Left colon (tissue), 2 donors: ENCODE measurements at regions not wholly inside any gene's neighbourhood (a gene's known extent, or its start where the extent isn't known, plus 50 kb on each side); places are given as distances from the start of the nearest gene placed in this dataset.

Source experiments
- ATAC-seq: fragments of 200-7000 bp; cut with Tn5 transposase; one replicate; pipeline ENCODE4 v1.9.1; 2020; ENCODE audit warnings: mild to moderate bottlenecking, moderate library complexity
- DNase-seq, 2 donors: peaks; one replicate each; pipeline ENCODE4 v3.0.0-alpha.2; 2020
- intact Hi-C, 2 donors: fragments of 100-400 bp; cut with DNase I in 1 of 2; cut with micrococcal nuclease in 1 of 2; formaldehyde crosslinking; loops; one replicate each; pipeline versions ENCODE4 v1.11.2 to v1.14.0; 2022; cut with DNase I, micrococcal nuclease
- donor health status: DM: no; HTN: no; CAD: no.
- donor health status: DM: yes; HTN: yes; CAD: no.

GRCh38 chr5:4216142-4216541, 620.5 kb downstream of the IRX1 start:
- intact Hi-C loops = no loop called here
- no peak for DNase-seq
- no peak for ATAC-seq

GRCh38 chr5:4220016-4220415, 624.4 kb downstream of the IRX1 start:
- intact Hi-C loops = no loop called here
- ATAC-seq (no peak), DNase-seq (no peak)

DNA sequence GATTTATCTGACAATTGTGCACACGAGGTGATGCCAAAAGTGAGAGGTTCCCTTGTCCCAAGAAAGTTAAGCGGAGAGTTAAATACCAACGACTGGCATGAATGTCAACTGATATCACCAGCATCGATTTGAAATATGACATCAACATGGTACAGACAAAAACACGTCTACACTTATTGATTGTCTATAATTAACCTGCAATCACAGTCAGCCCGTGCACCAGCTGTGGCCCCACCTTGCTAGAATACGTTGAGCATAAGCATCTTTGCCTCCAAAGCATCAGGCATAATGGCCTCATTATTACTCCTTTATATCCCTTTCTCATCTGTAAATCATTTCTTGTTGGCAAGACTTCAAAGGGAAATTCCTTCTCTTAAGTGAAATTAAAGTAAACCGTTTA, 625.4 kb downstream of the IRX1 start:
- intact Hi-C loops = no loop called here
- no peak for ATAC-seq

GRCh38 chr5:4222147-4222546, 626.5 kb downstream of the IRX1 start:
- DNase-seq (no peak), ATAC-seq (no peak)
- intact Hi-C loops = no loop called here

More for the DNA sequence above, 625.4 kb downstream of the IRX1 start:
- no peak for DNase-seq

GRCh38 chr5:4222821-4223220, 627.2 kb downstream of the IRX1 start:
- intact Hi-C loops = no loop called here
- DNase-seq = no peak
- no peak for ATAC-seq

DNA sequence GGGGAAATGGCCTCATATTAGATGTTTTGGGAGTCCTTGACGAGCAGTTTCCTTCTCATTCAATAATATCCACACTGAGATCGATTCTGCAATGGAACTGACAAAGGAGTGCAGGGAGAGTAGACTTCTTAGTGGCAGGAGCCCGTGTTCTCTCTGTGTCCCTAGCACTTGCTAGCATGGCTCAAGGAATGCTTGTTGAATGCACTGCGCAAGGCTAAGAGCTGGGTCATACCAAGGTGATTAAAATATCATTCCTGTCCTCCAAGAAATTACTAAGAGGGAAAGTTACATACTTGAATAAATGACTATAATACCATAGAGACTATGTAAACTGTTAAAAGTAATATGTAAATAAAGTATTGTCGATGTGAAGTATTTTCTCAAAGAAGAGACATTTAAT, 630.1 kb downstream of the IRX1 start:
- DNase-seq = no peak
- ATAC-seq = no peak
- intact Hi-C loops = no loop called here

DNA sequence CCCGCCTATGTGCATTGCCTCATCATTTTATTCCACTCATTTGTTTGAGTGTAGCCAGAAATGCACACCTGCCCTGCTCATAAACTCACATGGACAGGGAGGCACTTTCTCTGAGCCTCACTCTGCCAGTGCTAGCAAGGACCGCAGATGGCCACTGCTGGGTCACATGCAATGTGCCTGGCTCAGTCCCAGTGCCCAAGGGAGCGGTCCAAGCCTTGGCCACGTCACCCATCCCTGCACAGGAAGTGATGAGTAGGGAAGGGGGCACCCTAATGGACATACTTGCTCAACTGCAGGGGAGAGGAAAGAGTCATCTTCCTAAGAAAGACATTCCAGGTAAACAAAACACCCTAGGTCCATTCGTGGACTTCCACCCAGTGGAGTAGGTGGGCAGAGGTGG, 630.9 kb downstream of the IRX1 start:
- intact Hi-C loops = no loop called here
- DNase-seq = no peak
- no peak for ATAC-seq

- DNase-seq (no peak), ATAC-seq (no peak)
- intact Hi-C loops = no loop called here
Observed at GRCh38 chr5:4228708-4229107, 633.1 kb downstream of the IRX1 start.

- DNase-seq (no peak), ATAC-seq (no peak)
- intact Hi-C loops = no loop called here
Observed at GRCh38 chr5:4229414-4230292, 634.0 kb downstream of the IRX1 start.

DNA sequence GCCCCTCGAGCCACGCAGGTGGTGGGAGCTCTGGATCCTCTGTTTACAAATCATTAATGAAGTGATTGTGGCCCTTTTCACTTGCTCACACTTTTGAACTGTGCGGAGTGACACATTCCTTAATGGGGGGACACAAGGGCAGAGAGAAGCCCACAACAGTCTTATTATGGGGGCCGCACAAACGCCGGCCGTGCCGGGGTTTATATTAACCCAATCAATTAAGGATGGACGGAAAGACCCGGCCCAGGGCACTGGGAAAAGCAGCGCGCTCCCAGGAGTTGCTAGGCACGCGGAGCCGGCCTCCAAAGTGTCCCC, 634.8 kb downstream of the IRX1 start:
- intact Hi-C loops = no loop called here
- no peak for DNase-seq
- ATAC-seq = no peak

- ATAC-seq (no peak), DNase-seq (no peak)
- intact Hi-C loops = no loop called here
Observed at GRCh38 chr5:4230786-4231641, 635.4 kb downstream of the IRX1 start.

DNA sequence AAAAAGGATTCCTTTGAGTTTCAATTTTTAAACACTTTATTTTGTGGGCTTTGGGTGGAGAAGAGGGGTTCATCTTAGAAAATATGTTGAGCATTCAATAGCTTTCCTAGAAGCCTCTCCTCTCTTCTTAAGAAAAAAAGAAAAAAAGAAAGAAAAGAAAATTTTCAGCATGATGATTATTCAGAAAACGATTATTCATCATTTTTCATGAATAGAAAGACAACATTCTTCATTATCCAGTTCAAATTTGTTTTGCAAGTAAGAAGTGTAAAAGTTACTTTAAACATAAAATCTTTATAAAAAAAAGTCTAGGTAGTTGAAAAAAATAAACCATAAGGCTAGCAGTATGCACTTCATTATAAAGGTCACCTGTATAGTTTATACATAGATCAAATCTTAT, 636.5 kb downstream of the IRX1 start:
- no peak for ATAC-seq
- no peak for DNase-seq
- intact Hi-C loops = no loop called here

GRCh38 chr5:4233671-4234070, 638.0 kb downstream of the IRX1 start:
- ATAC-seq (no peak), DNase-seq (no peak)
- intact Hi-C loops = no loop called here

DNA sequence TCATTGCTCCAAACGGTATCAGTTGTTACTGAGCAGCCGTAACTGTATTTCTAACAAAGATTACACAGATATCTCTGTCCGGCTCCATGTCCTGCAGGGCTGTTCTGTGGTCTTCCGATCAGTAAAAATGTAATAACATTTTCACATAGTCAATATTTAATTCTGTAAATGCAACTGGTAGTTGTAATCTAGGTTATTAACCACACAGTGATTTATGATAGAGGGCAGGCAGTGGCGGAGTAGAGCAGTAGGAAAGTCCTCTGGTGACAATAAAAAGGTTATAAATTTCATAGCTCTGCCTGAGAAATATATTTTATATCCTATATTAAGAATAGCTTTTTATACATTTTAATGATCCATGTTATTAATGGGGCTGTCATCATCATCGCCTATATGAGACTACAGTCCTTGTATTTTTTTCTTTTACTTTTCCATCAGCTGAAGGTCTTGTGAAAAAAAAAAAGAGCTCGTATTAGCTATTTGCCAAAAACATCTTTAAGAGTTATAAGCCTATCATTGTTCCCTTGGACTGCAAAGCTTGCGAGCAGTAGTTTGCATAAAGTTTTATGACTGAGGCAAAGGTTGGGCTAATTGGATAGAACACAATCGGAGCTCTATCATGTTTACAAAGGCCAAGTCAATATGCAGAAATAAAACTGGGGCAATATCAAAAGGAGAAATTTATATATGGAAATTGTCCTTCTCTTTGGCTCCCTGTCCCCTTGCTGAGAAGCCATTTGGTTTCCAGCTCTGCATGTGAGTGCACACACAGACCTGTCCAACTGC, 648.0 kb downstream of the IRX1 start:
- intact Hi-C loops = no loop called here
- ATAC-seq (peak; percentile 33), DNase-seq (no peak)

DNA sequence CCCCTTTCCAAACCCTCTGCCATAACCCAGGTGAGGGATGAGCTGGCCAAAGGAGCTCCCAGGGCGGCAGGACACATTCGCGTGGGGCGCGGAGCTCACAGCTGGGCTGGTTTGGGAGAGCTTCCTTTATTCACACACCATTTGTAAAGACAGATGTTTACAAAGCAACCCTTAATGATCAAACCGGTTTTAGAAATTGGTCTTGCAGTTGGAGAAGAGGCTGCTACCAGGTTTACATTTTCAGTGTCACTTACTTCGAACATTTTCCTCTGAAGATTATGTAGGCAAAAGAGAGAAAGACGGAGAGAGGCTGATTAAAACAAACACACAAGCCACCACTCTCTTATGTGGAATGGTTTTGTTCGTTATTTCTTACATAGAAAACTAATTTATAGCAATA, 648.7 kb downstream of the IRX1 start:
- no peak for ATAC-seq
- DNase-seq = no peak
- intact Hi-C loops = no loop called here

GRCh38 chr5:4245076-4245475, 649.4 kb downstream of the IRX1 start:
- DNase-seq (no peak), ATAC-seq (no peak)
- intact Hi-C loops = no loop called here

- ATAC-seq (no peak), DNase-seq (no peak)
- intact Hi-C loops = no loop called here
Observed at GRCh38 chr5:4245511-4245910, 649.9 kb downstream of the IRX1 start.

DNA sequence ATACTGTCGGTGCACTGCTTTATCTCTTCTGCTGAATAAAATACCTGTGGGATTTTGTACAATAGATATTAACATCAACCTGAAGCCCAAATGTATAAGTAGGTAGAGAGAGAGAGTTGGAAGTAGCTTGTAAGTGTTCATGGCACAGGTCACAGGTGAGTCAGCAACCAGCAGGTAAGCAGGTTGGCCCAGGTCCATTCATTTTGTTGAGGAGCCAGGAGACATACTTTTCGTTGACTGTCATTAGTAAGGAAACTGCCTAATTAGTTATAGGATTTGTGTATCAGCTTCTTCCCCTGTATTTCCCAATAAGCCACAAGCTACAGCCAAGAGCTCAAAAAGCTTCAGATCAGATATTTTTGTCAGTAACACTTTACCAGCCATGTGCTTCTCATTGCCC, 650.8 kb downstream of the IRX1 start:
- no peak for DNase-seq

GRCh38 chr5:4250254-4250653, 654.6 kb downstream of the IRX1 start:
- ATAC-seq = no peak
- DNase-seq = no peak
- intact Hi-C loops = no loop called here

More for the DNA sequence above, 650.8 kb downstream of the IRX1 start:
- no peak for ATAC-seq
- intact Hi-C loops = no loop called here

DNA sequence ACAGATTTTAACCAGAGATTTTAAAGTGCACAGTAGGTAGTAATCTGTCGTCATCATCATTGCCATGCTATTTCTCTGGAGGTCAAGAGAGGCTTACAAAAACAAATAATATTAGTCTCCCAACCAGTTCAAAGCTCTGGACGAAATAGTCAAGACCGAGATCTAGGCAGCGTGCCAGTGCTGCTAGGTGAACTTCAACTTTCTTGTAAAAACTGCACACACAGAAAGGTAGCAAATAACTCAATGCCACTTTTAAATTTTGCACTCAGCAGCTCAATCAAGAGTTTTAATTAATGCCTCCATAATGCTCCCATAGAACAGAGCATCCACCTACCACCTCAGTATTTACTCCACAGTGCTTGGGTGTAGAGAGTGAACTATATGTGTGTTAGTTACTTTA, 656.8 kb downstream of the IRX1 start:
- intact Hi-C loops = no loop called here
- ATAC-seq (no peak), DNase-seq (no peak)
